ENCODE measurements at regions not wholly inside any gene's neighbourhood (a gene's known extent, or its start where the extent isn't known, plus 50 kb on each side); places are given as distances from the start of the nearest gene placed in this dataset.

DNA sequence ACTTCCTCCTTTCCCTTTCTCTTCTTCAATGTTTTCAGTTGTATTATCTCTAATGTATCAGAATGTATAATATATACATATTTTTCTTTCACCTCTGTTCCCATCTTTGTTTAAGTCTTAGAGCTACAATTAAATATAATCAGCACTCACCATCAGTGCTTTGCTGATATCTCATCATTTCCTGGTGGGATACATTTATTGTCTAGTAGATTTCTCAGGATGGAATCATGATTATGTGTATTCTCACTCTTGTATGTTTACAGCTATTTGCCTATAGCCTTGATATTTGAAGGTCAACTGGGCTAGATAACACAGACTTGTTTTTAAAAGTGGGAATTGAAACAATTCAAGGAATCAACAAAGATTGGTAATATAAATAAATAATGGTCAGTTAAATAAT, 124.9 kb upstream of the EEA1 start:
- TF ChIP-seq CTCF (conservative IDR thresholded peaks at IDR 0.05 in 1 of 2, IDR thresholded peaks at IDR 0.05 in 1 of 2; ENCODE audit: low read depth in 1 of 2, low read length in 2 of 2) (no peak), EZH2 (IDR thresholded peaks at IDR 0.05; ENCODE audit: low read length, missing control alignments) (no peak)
